Ectodermal cell (in vitro differentiated cells): ENCODE measurements at regions not wholly inside any gene's neighbourhood (a gene's known extent, or its start where the extent isn't known, plus 50 kb on each side); places are given as distances from the start of the nearest gene placed in this dataset.
A peak's percentile ranks its signal among the peaks of the same experiment; 100 is the strongest.

Source experiments
- H3K27ac ChIP-seq: 2 replicates; pipeline ENCODE4 v1.7.0; 2013; ENCODE audit warnings: mild to moderate bottlenecking, low read depth, low read length; ENCODE audit not compliant: insufficient read depth, poor library complexity, severe bottlenecking
- H3K27me3 ChIP-seq: 2 replicates; pipeline ENCODE4 v1.7.0; 2013; ENCODE audit warnings: mild to moderate bottlenecking, low read length; ENCODE audit not compliant: insufficient read depth, control insufficient read depth, poor library complexity, severe bottlenecking
- H3K36me3 ChIP-seq: one replicate; pipeline ENCODE4 v1.7.0; 2013; ENCODE audit warnings: low read length; ENCODE audit not compliant: control insufficient read depth, insufficient read depth
- H3K4me1 ChIP-seq: one replicate; pipeline ENCODE4 v1.7.0; 2013; ENCODE audit warnings: low read length; ENCODE audit not compliant: control insufficient read depth, insufficient read depth
- H3K4me3 ChIP-seq: 2 replicates; pipeline ENCODE4 v1.7.0; 2013; ENCODE audit warnings: low read depth, low read length, control low read depth; ENCODE audit not compliant: insufficient read depth
- H3K9me3 ChIP-seq: 2 replicates; pipeline ENCODE4 v1.7.0; 2013; ENCODE audit warnings: mild to moderate bottlenecking, low read length, moderate library complexity; ENCODE audit not compliant: control insufficient read depth
- WGBS, 2 experiments: methylation state at CpG; one replicate each; pipeline ENCODE4 v1.1.7; 2013; ENCODE audit warnings: missing lambda C conversion rate in 2 of 2; 5-methylcytosine and 5-hydroxymethylcytosine counted together

GRCh38 chr1:201761871-201762270 lies 67.1 kb upstream of the IPO9 start:
- Histone ChIP-seq H3K27me3 (no peaks in the 10 kb centered on the region), H3K9me3 (no peaks in the 10 kb centered on the region), H3K27ac (peak overlapping the region; percentile 81), H3K4me1 (peaks cover 65% of the 10 kb centered on the region), H3K4me3 (no peak overlapping the region), H3K36me3 (no peaks in the 10 kb centered on the region)
- WGBS, 2 experiments = 91 to 97% methylated on average over 4 of the region's 4 CpGs

GRCh38 chr1:201762381-201762780 lies 66.6 kb upstream of the IPO9 start:
- H3K36me3 ChIP-seq = no peaks in the 10 kb centered on the region
- H3K27me3 ChIP-seq = no peaks in the 10 kb centered on the region
- no peak overlapping the region for H3K4me3 ChIP-seq
- H3K4me1 ChIP-seq = peaks cover 65% of the 10 kb centered on the region
- H3K27ac ChIP-seq = peak overlapping the region; percentile 19
- no peaks in the 10 kb centered on the region for H3K9me3 ChIP-seq
- 90 to 96% methylated on average over 2 of the region's 2 CpGs for WGBS, 2 experiments

- no peaks in the 10 kb centered on the region for H3K9me3 ChIP-seq
- peaks cover 4% of the 10 kb centered on the region for H3K36me3 ChIP-seq
- 39 to 41% methylated on average over 6 of the region's 7 CpGs for WGBS, 2 experiments
- H3K4me3 ChIP-seq = no peak overlapping the region
- H3K27me3 ChIP-seq = no peaks in the 10 kb centered on the region
- peak overlapping the region; percentile 82 for H3K27ac ChIP-seq
- peaks cover 61% of the 10 kb centered on the region for H3K4me1 ChIP-seq
Observed at GRCh38 chr1:201763455-201764140, 65.4 kb upstream of the IPO9 start.

DNA sequence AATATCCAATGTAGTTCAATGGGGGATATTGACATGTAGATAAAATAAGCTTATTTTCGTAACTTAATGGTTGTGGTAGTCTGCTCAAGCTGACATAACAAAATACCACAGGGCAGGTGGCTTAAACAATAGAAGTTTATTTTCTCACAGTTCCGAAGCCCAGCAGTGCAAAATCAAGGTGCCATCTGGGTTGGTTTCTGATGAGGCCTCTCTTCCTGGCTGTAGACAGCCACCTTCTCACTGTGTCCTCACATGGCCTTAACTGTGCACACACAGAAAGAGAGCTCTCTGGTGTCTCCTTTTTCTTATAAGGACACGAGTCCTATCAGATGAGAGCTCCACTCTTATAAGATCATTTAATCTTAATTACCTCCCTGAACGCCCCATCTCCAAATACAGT lies 64.8 kb upstream of the IPO9 start:
- 87 to 93% methylated on average over 4 of the region's 4 CpGs for WGBS, 2 experiments
- Histone ChIP-seq H3K27me3 (no peaks in the 10 kb centered on the region), H3K4me3 (no peak overlapping the region), H3K9me3 (no peaks in the 10 kb centered on the region), H3K27ac (no peak overlapping the region), H3K36me3 (peaks cover 4% of the 10 kb centered on the region), H3K4me1 (peaks cover 56% of the 10 kb centered on the region)

DNA sequence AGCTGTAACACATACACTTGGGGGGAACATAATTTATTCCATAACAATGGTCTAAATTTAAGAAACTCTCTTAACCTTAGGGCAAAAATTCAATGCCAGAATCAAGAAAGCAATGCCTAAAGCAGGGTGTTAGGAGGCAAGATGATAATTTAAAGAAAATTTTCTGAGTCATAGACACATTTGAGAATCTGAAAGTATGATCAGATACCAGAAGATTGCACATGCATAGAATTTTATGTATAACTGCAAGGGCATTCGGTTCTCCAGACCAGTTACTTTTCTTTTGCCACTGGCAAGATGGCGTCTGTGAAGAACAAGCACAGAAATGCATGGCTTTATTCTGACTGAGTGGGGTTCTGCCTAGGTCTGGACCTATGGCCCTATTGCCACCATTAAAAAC lies 64.4 kb upstream of the IPO9 start:
- 95 to 98% methylated on average over 2 of the region's 2 CpGs for WGBS, 2 experiments
- Histone ChIP-seq H3K4me3 (no peak overlapping the region), H3K4me1 (peaks cover 52% of the 10 kb centered on the region), H3K36me3 (peaks cover 4% of the 10 kb centered on the region), H3K27ac (no peak overlapping the region), H3K27me3 (no peaks in the 10 kb centered on the region), H3K9me3 (no peaks in the 10 kb centered on the region)

DNA sequence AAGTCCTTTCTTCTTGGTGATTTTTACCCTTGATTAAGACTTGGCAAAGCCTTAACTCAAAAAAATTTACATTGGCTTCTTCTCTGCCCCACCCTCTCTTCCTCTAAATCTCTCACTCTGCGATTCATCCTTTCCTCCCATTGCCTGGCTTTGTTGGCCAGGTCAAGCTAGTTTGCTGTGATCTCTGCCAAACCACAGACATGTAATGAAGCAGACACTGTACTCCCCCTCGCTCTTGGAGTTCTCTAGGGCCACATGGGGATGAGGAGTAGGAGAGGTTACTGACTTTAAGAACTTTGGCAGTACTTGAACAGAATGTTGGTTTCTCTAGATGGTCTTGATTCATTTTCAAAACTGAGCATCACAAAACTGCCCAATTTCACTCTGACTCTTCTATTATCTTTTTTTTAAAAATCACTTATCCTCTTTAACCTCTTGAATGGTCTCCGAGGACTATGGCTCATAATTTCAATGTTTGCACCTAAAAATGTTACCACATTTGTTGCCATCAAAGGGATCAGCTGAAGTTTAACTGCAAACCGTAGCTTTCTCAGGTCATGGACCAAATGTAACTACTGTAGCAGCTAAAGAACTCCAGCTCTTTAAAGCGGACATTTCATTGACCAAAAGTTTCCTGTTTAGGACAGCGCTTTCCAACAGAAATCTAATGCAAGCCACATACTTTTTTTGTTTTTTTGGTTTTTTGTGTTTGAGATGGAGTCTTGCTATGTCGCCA lies 62.7 kb upstream of the IPO9 start:
- Histone ChIP-seq H3K27me3 (no peaks in the 10 kb centered on the region), H3K4me1 (peaks cover 34% of the 10 kb centered on the region), H3K9me3 (no peaks in the 10 kb centered on the region), H3K36me3 (peaks cover 7% of the 10 kb centered on the region), H3K4me3 (no peak overlapping the region), H3K27ac (no peak overlapping the region)
- 94 to 95% methylated on average over 6 to 7 of the region's 7 CpGs for WGBS, 2 experiments

- no peak overlapping the region for H3K27ac ChIP-seq
- H3K27me3 ChIP-seq = no peaks in the 10 kb centered on the region
- WGBS, 2 experiments = 97 to 100% methylated on average over 2 of the region's 6 CpGs
Observed at GRCh38 chr1:201767339-201767738, 61.6 kb upstream of the IPO9 start.

DNA sequence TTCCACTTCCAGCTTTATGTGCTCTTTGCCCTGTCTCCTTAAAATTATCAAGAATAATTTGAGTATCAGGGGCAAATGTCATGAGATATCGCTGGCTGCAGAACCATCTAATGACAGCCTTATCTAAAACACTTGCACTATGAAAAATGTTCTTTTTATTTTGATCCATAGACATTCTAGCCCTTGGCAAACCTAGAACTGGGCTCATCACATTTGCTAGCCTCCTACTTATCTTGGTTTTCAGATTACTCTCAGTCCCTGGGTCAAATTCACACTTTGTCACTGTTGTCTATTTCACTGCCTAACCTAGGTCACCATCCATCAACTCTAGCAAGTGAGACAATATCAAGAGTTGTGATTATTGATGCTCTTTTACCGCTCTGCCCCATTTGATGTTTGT lies 59.9 kb upstream of the IPO9 start:
- H3K4me3 ChIP-seq = no peak overlapping the region
- peaks cover 10% of the 10 kb centered on the region for H3K36me3 ChIP-seq
- H3K9me3 ChIP-seq = no peaks in the 10 kb centered on the region
- H3K27me3 ChIP-seq = no peaks in the 10 kb centered on the region
- H3K4me1 ChIP-seq = peaks cover 7% of the 10 kb centered on the region
- no peak overlapping the region for H3K27ac ChIP-seq
- 90 to 96% methylated on average over 2 of the region's 2 CpGs for WGBS, 2 experiments

More at GRCh38 chr1:201767339-201767738, 61.6 kb upstream of the IPO9 start:
- no peak overlapping the region for H3K4me3 ChIP-seq
- peaks cover 10% of the 10 kb centered on the region for H3K36me3 ChIP-seq
- H3K4me1 ChIP-seq = peaks cover 24% of the 10 kb centered on the region
- no peaks in the 10 kb centered on the region for H3K9me3 ChIP-seq

DNA sequence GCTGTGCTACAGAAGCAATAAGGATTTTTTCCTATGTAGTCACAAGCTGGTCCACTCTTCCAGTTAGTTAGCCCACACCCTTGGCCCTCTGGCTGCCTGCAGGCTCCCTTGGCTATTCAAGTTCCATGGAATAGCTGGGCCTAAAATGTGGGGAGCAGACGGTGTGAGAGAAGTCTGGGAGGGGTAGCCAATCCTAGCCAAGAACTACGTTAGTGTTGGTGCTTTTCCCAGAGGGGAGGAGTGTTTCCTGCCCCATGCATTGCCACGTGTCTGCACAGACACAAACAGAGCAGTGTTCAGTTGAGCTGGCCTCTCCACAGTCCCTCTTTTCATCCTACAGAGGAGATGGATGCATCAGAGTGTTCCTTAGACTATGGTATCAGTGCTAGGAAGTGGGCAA lies 59.0 kb upstream of the IPO9 start:
- H3K4me3 ChIP-seq = no peak overlapping the region
- 86 to 93% methylated on average over 3 of the region's 3 CpGs for WGBS, 2 experiments
- H3K36me3 ChIP-seq = peaks cover 10% of the 10 kb centered on the region
- no peak overlapping the region for H3K27ac ChIP-seq
- H3K9me3 ChIP-seq = no peaks in the 10 kb centered on the region
- H3K27me3 ChIP-seq = no peaks in the 10 kb centered on the region
- H3K4me1 ChIP-seq = peaks cover 3% of the 10 kb centered on the region

DNA sequence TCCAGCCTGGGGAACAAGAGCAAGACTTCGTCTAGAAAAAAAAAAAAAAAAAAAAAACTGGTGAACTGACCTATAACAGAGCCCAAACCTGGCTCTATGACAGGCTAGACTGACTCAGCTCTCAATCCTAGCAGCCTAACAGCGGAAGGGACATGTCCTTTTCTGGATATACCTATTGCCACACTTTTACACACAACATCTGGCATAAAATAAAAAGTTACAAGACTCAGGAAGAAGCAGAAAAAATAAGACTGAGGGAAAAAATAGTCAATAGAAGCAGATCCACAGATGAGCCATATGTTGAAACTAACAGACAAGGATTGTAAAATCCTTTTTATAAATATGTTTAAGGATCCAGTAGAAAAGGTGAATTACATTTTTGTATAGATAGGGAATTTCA lies 57.5 kb upstream of the IPO9 start:
- Histone ChIP-seq H3K27ac (no peak overlapping the region), H3K9me3 (no peaks in the 10 kb centered on the region), H3K4me1 (no peaks in the 10 kb centered on the region), H3K27me3 (no peaks in the 10 kb centered on the region), H3K4me3 (no peak overlapping the region), H3K36me3 (peaks cover 10% of the 10 kb centered on the region)
- 96 to 100% methylated on average over 2 of the region's 2 CpGs for WGBS, 2 experiments
